WTC11 (cell line): ENCODE measurements at regions not wholly inside any gene's neighbourhood (a gene's known extent, or its start where the extent isn't known, plus 50 kb on each side); places are given as distances from the start of the nearest gene placed in this dataset.

Experiments used
- ATAC-seq: fragments of 200-7000 bp; cut with Tn5 transposase; 2 replicates; pipeline ENCODE4 v1.10.0; 2021; ENCODE audit warnings: mild to moderate bottlenecking, moderate library complexity
- CTCF ChIA-PET: fragments of 300-600 bp; sonication (Branson Sonifier 250); formaldehyde crosslinking; loops from one replicate; lab custom pipeline; 2021; ENCODE audit warnings: antibody characterized with exemption; lab: Charles Lee
- POLR2A ChIA-PET: fragments of 350-600 bp; sonication (Branson Sonifier 250); formaldehyde crosslinking; loops from one replicate; lab custom pipeline; 2021; ENCODE audit warnings: antibody characterized with exemption; lab: Charles Lee
- DNase-seq: peaks from one replicate; pipeline ENCODE4 v3.0.0; 2021; ENCODE audit warnings: low spot score
- H3K27ac Mint-ChIP-seq: 2 replicates; pipeline ENCODE4 v1.8.0; 2021; ENCODE audit warnings: mixed read lengths
- H3K27me3 Mint-ChIP-seq: 2 replicates; pipeline ENCODE4 v1.8.0; 2021; ENCODE audit warnings: low read depth, mild to moderate bottlenecking, moderate library complexity, mixed read lengths
- H3K36me3 Mint-ChIP-seq: 2 replicates; pipeline ENCODE4 v1.8.0; 2021; ENCODE audit warnings: mixed read lengths
- H3K4me1 Mint-ChIP-seq: 2 replicates; pipeline ENCODE4 v1.8.0; 2022; ENCODE audit warnings: mixed read lengths
- H3K4me3 Mint-ChIP-seq: 2 replicates; pipeline ENCODE4 v1.8.0; 2021; ENCODE audit warnings: mild to moderate bottlenecking, moderate library complexity, mixed read lengths
- H3K9me3 Mint-ChIP-seq: 2 replicates; pipeline ENCODE4 v1.8.0; 2021; ENCODE audit warnings: mixed read lengths
- CREB1 ChIP-seq: sonication (generic); formaldehyde crosslinking; IDR thresholded peaks from 2 replicates; pipeline ENCODE4 v1.8.0; 2023; ENCODE audit warnings: mild to moderate bottlenecking, missing genetic modification reagents
- CREM ChIP-seq: sonication (generic); formaldehyde crosslinking; IDR thresholded peaks from 2 replicates; pipeline ENCODE4 v1.8.1; 2022; ENCODE audit warnings: mild to moderate bottlenecking, missing genetic modification reagents, moderate library complexity
- EMX1 ChIP-seq: fragments of 250-450 bp; sonication (Bioruptor Pico); IDR thresholded peaks from 2 replicates; pipeline ENCODE4 v1.8.0; 2021; ENCODE audit warnings: mild to moderate bottlenecking
- FOXK1 ChIP-seq: sonication (generic); formaldehyde crosslinking; IDR thresholded peaks from 2 replicates; pipeline ENCODE4 v1.8.0; 2022; ENCODE audit warnings: mild to moderate bottlenecking, moderate library complexity, missing genetic modification reagents
- FOXP1 ChIP-seq: sonication (generic); formaldehyde crosslinking; IDR thresholded peaks from 2 replicates; pipeline ENCODE4 v1.8.0; 2022; ENCODE audit warnings: missing genetic modification reagents, mild to moderate bottlenecking, moderate library complexity, borderline replicate concordance
- JUN ChIP-seq: sonication (generic); formaldehyde crosslinking; IDR thresholded peaks from 2 replicates; pipeline ENCODE4 v1.8.0; 2023; ENCODE audit warnings: mild to moderate bottlenecking, missing genetic modification reagents
- KAT7 ChIP-seq: sonication (generic); formaldehyde crosslinking; IDR thresholded peaks from 2 replicates; pipeline ENCODE4 v1.8.1; 2023; ENCODE audit warnings: missing genetic modification reagents, mild to moderate bottlenecking, borderline replicate concordance
- NFATC4 ChIP-seq: fragments of 250-450 bp; sonication (Bioruptor Pico); IDR thresholded peaks from 2 replicates; pipeline ENCODE4 v1.9.0; 2021; ENCODE audit warnings: mild to moderate bottlenecking
- NFE2L1 ChIP-seq: sonication (generic); formaldehyde crosslinking; IDR thresholded peaks from 2 replicates; pipeline ENCODE4 v1.8.1; 2023; ENCODE audit warnings: missing genetic modification reagents
- ZBTB21 ChIP-seq: sonication (generic); formaldehyde crosslinking; IDR thresholded peaks from 2 replicates; pipeline ENCODE4 v1.8.1; 2023; ENCODE audit warnings: mild to moderate bottlenecking, missing genetic modification reagents, borderline replicate concordance
- ZNF232 ChIP-seq: sonication (generic); formaldehyde crosslinking; IDR thresholded peaks from 2 replicates; pipeline ENCODE4 v1.8.0; 2022; ENCODE audit warnings: mild to moderate bottlenecking, missing genetic modification reagents
- ZNF396 ChIP-seq: fragments of 250-450 bp; sonication (Bioruptor Pico); IDR thresholded peaks from 2 replicates; pipeline ENCODE4 v1.8.0; 2021; ENCODE audit warnings: mild to moderate bottlenecking, moderate library complexity, borderline replicate concordance
- TF ChIP-seq, protein P1 (sequence below): sonication (generic); formaldehyde crosslinking; IDR thresholded peaks from 2 replicates; pipeline ENCODE4 v1.8.1; 2022; ENCODE audit warnings: low read depth, missing genetic modification reagents, borderline replicate concordance
- TF ChIP-seq, protein P2 (sequence below): sonication (generic); formaldehyde crosslinking; IDR thresholded peaks from 2 replicates; pipeline ENCODE4 v1.8.0; 2023; ENCODE audit warnings: missing genetic modification reagents, mild to moderate bottlenecking, borderline replicate concordance
- TF ChIP-seq, protein P3 (sequence below): sonication (generic); formaldehyde crosslinking; IDR thresholded peaks from 2 replicates; pipeline ENCODE4 v1.8.0; 2022; ENCODE audit warnings: mild to moderate bottlenecking, missing genetic modification reagents
- TF ChIP-seq, protein P4 (sequence below): sonication (generic); formaldehyde crosslinking; IDR thresholded peaks from 2 replicates; pipeline ENCODE4 v1.8.1; 2023; ENCODE audit warnings: mild to moderate bottlenecking, missing genetic modification reagents, borderline replicate concordance
- TF ChIP-seq, protein P5 (sequence below): sonication (generic); formaldehyde crosslinking; IDR thresholded peaks from 2 replicates; pipeline ENCODE4 v1.8.1; 2023; ENCODE audit warnings: mild to moderate bottlenecking, missing genetic modification reagents
- TF ChIP-seq, protein P6 (sequence below): sonication (generic); formaldehyde crosslinking; IDR thresholded peaks from 2 replicates; pipeline ENCODE4 v1.8.1; 2023; ENCODE audit warnings: mild to moderate bottlenecking, missing genetic modification reagents, moderate library complexity
- TF ChIP-seq, protein P7 (sequence below): sonication (generic); formaldehyde crosslinking; conservative IDR thresholded peaks from 2 replicates; pipeline ENCODE4 v1.8.1; 2022; ENCODE audit warnings: mild to moderate bottlenecking, missing genetic modification reagents
- TF ChIP-seq, protein P8 (sequence below): sonication (generic); formaldehyde crosslinking; IDR thresholded peaks from 2 replicates; pipeline ENCODE4 v1.8.0; 2023; ENCODE audit warnings: missing genetic modification reagents

DNA sequence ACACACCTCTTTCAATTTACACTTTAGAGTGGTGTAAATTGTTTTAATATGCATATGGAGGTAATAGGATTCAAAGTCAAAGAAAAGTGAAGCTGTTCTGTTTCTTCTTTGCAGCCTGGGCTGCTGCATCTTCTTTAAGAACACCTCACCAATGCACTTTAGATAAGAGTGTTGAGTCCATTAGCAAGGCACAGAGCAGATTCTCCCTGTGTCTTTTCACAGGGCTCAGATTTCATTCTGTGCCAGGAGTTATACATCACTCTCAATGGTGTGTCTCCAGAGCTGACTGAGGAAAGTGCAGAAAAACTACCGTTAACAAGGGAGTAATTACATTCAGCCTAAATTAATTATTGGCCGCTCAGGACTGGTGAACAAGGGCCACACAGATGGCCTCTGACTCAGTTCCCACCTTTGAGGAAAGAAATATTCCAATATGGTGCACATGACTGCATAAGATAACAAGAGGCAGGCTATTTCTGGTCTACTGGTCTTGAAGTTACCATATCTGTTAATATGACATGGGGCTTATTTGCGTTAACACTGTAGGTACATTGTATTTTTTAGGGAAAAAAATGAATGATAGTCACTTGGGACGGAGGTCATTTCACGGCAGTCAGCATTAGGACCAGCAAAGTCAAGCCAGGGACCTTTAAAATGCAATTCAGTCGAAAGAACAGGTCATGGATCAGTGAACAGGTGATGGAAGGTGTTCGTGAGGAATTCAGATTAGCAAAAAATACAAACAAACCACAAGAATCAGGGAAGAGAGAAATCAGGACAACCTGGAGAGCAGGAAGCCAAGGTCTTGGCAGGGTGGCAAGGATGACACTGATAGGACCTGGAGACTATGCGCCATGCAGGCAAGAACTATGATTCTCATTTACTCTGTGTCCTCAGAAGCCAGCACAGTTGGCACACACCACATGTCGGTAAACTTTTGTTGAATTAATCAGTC, 203.7 kb downstream of the TBX18 start:
- DNase-seq, result no peak
- POLR2A ChIA-PET, result interaction anchor here (0.6 kb wide), 1 partner anchor 1141 kb away, joined by 3 read pairs; no protein-coding TSS in a partner anchor
- Mint-ChIP-seq H3K4me1 (peaks cover 5% of the 10 kb centered on the region), H3K4me3 (no peak overlapping the region), H3K9me3 (no peaks in the 10 kb centered on the region), H3K27me3 (no peaks in the 10 kb centered on the region; the same call in 1 of the 2 replicates)
- CTCF ChIA-PET, result no interaction called here
- TF ChIP-seq, protein P1, sequence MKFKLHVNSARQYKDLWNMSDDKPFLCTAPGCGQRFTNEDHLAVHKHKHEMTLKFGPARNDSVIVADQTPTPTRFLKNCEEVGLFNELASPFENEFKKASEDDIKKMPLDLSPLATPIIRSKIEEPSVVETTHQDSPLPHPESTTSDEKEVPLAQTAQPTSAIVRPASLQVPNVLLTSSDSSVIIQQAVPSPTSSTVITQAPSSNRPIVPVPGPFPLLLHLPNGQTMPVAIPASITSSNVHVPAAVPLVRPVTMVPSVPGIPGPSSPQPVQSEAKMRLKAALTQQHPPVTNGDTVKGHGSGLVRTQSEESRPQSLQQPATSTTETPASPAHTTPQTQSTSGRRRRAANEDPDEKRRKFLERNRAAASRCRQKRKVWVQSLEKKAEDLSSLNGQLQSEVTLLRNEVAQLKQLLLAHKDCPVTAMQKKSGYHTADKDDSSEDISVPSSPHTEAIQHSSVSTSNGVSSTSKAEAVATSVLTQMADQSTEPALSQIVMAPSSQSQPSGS (CRISPR knock-in tag), result no peak
- TF ChIP-seq ZNF232 (no peak), NFATC4 (no peak), FOXP1 (no peak), KAT7 (CRISPR knock-in tag) (no peak), ZBTB21 (CRISPR knock-in tag) (no peak), CREM (CRISPR knock-in tag) (no peak), CREB1 (no peak), JUN (no peak), ZNF396 (CRISPR knock-in tag) (no peak), FOXK1 (no peak), EMX1 (CRISPR knock-in tag) (no peak), NFE2L1 (CRISPR knock-in tag) (no peak)
- TF ChIP-seq, protein P2, sequence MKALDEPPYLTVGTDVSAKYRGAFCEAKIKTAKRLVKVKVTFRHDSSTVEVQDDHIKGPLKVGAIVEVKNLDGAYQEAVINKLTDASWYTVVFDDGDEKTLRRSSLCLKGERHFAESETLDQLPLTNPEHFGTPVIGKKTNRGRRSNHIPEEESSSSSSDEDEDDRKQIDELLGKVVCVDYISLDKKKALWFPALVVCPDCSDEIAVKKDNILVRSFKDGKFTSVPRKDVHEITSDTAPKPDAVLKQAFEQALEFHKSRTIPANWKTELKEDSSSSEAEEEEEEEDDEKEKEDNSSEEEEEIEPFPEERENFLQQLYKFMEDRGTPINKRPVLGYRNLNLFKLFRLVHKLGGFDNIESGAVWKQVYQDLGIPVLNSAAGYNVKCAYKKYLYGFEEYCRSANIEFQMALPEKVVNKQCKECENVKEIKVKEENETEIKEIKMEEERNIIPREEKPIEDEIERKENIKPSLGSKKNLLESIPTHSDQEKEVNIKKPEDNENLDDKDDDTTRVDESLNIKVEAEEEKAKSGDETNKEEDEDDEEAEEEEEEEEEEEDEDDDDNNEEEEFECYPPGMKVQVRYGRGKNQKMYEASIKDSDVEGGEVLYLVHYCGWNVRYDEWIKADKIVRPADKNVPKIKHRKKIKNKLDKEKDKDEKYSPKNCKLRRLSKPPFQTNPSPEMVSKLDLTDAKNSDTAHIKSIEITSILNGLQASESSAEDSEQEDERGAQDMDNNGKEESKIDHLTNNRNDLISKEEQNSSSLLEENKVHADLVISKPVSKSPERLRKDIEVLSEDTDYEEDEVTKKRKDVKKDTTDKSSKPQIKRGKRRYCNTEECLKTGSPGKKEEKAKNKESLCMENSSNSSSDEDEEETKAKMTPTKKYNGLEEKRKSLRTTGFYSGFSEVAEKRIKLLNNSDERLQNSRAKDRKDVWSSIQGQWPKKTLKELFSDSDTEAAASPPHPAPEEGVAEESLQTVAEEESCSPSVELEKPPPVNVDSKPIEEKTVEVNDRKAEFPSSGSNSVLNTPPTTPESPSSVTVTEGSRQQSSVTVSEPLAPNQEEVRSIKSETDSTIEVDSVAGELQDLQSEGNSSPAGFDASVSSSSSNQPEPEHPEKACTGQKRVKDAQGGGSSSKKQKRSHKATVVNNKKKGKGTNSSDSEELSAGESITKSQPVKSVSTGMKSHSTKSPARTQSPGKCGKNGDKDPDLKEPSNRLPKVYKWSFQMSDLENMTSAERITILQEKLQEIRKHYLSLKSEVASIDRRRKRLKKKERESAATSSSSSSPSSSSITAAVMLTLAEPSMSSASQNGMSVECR (CRISPR knock-in tag), result no peak
- TF ChIP-seq, protein P3, sequence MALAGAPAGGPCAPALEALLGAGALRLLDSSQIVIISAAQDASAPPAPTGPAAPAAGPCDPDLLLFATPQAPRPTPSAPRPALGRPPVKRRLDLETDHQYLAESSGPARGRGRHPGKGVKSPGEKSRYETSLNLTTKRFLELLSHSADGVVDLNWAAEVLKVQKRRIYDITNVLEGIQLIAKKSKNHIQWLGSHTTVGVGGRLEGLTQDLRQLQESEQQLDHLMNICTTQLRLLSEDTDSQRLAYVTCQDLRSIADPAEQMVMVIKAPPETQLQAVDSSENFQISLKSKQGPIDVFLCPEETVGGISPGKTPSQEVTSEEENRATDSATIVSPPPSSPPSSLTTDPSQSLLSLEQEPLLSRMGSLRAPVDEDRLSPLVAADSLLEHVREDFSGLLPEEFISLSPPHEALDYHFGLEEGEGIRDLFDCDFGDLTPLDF (CRISPR knock-in tag), result no peak
- TF ChIP-seq, protein P4, sequence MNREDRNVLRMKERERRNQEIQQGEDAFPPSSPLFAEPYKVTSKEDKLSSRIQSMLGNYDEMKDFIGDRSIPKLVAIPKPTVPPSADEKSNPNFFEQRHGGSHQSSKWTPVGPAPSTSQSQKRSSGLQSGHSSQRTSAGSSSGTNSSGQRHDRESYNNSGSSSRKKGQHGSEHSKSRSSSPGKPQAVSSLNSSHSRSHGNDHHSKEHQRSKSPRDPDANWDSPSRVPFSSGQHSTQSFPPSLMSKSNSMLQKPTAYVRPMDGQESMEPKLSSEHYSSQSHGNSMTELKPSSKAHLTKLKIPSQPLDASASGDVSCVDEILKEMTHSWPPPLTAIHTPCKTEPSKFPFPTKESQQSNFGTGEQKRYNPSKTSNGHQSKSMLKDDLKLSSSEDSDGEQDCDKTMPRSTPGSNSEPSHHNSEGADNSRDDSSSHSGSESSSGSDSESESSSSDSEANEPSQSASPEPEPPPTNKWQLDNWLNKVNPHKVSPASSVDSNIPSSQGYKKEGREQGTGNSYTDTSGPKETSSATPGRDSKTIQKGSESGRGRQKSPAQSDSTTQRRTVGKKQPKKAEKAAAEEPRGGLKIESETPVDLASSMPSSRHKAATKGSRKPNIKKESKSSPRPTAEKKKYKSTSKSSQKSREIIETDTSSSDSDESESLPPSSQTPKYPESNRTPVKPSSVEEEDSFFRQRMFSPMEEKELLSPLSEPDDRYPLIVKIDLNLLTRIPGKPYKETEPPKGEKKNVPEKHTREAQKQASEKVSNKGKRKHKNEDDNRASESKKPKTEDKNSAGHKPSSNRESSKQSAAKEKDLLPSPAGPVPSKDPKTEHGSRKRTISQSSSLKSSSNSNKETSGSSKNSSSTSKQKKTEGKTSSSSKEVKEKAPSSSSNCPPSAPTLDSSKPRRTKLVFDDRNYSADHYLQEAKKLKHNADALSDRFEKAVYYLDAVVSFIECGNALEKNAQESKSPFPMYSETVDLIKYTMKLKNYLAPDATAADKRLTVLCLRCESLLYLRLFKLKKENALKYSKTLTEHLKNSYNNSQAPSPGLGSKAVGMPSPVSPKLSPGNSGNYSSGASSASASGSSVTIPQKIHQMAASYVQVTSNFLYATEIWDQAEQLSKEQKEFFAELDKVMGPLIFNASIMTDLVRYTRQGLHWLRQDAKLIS (CRISPR knock-in tag), result no peak
- TF ChIP-seq, protein P5, sequence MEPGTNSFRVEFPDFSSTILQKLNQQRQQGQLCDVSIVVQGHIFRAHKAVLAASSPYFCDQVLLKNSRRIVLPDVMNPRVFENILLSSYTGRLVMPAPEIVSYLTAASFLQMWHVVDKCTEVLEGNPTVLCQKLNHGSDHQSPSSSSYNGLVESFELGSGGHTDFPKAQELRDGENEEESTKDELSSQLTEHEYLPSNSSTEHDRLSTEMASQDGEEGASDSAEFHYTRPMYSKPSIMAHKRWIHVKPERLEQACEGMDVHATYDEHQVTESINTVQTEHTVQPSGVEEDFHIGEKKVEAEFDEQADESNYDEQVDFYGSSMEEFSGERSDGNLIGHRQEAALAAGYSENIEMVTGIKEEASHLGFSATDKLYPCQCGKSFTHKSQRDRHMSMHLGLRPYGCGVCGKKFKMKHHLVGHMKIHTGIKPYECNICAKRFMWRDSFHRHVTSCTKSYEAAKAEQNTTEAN (CRISPR knock-in tag), result no peak
- TF ChIP-seq, protein P6, sequence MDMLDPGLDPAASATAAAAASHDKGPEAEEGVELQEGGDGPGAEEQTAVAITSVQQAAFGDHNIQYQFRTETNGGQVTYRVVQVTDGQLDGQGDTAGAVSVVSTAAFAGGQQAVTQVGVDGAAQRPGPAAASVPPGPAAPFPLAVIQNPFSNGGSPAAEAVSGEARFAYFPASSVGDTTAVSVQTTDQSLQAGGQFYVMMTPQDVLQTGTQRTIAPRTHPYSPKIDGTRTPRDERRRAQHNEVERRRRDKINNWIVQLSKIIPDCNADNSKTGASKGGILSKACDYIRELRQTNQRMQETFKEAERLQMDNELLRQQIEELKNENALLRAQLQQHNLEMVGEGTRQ, result no peak
- TF ChIP-seq, protein P7, sequence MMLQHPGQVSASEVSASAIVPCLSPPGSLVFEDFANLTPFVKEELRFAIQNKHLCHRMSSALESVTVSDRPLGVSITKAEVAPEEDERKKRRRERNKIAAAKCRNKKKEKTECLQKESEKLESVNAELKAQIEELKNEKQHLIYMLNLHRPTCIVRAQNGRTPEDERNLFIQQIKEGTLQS (CRISPR knock-in tag), result no peak
- TF ChIP-seq, protein P8, sequence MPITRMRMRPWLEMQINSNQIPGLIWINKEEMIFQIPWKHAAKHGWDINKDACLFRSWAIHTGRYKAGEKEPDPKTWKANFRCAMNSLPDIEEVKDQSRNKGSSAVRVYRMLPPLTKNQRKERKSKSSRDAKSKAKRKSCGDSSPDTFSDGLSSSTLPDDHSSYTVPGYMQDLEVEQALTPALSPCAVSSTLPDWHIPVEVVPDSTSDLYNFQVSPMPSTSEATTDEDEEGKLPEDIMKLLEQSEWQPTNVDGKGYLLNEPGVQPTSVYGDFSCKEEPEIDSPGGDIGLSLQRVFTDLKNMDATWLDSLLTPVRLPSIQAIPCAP, result no peak
- TF ChIP-seq, all 79 proteins: peak for 0
- Mint-ChIP-seq H3K36me3 (no peaks in the 10 kb centered on the region), H3K27ac (no peak overlapping the region)
- ATAC-seq, result no peak
